Ovary (tissue), 3 donors: ENCODE measurements at regions not wholly inside any gene's neighbourhood (a gene's known extent, or its start where the extent isn't known, plus 50 kb on each side); places are given as distances from the start of the nearest gene placed in this dataset.

Experiments
- CTCF ChIP-seq, 3 donors: fragments of 450-650 bp in 2 of 3; fragments of 200-600 bp in 1 of 3; IDR thresholded peaks; one replicate each; pipeline versions ENCODE4 v1.5.1 to v1.8.0; 2016 to 2022; ENCODE audit warnings: antibody characterized with exemption in 3 of 3, mild to moderate bottlenecking in 1 of 3
- POLR2A ChIP-seq: fragments of 450-650 bp; IDR thresholded peaks from one replicate; pipeline ENCODE4 v1.6.1; 2017; ENCODE audit warnings: antibody characterized with exemption, mild to moderate bottlenecking, moderate library complexity
- donor health status: DM: no; HTN: no; CAD: no.

GRCh38 chr3:72629191-72629631 lies 219.0 kb downstream of the SHQ1 start:
- TF ChIP-seq CTCF (IDR thresholded peaks at IDR 0.05) (no peak), POLR2A (no peak)
